ENCODE measurements at regions not wholly inside any gene's neighbourhood (a gene's known extent, or its start where the extent isn't known, plus 50 kb on each side); places are given as distances from the start of the nearest gene placed in this dataset.

GRCh38 chr9:117886616-117887015 is 182.4 kb downstream of the TLR4 start:
- no peak overlapping the region for H2AFZ ChIP-seq (ENCODE audit: low read depth, low read length)
- Mint-ChIP-seq H3K4me3 (ENCODE audit: unreplicated experiment) (no peak overlapping the region), H3K4me1 (ENCODE audit: low read depth, unreplicated experiment) (peaks cover 6% of the 10 kb centered on the region), H3K9me3 (ENCODE audit: unreplicated experiment) (no peaks in the 10 kb centered on the region), H3K27ac (ENCODE audit: unreplicated experiment) (no peak overlapping the region), H3K36me3 (ENCODE audit: low read depth, unreplicated experiment) (no peaks in the 10 kb centered on the region), H3K27me3 (ENCODE audit: low read depth, unreplicated experiment) (no peaks in the 10 kb centered on the region)
- no peaks in the 10 kb centered on the region for H3K4me1 ChIP-seq (ENCODE audit: insufficient read depth, low read length)
- no peak for TF ChIP-seq CTCF (IDR thresholded peaks at IDR 0.05; ENCODE audit: insufficient read depth, low read depth, low read length)
- no peak for TF ChIP-seq EZH2 (IDR thresholded peaks at IDR 0.05; ENCODE audit: insufficient read depth, low read length)
- H3K9ac ChIP-seq (ENCODE audit: low read length), result no peak overlapping the region
- H3K4me3 ChIP-seq (ENCODE audit: insufficient read depth, low read depth, low read length), result no peak overlapping the region
- no peaks in the 10 kb centered on the region for H4K20me1 ChIP-seq (ENCODE audit: insufficient read depth, low read length)
- no peak overlapping the region for H3K4me2 ChIP-seq (ENCODE audit: low read length)
- no peaks in the 10 kb centered on the region for H3K27me3 ChIP-seq (ENCODE audit: insufficient read depth, low read length)
- H3K9me3 ChIP-seq (ENCODE audit: insufficient read depth, low read depth, low read length), result no peaks in the 10 kb centered on the region
- H3K79me2 ChIP-seq (ENCODE audit: insufficient read depth, low read length), result no peaks in the 10 kb centered on the region
- H3K27ac ChIP-seq (ENCODE audit: low read depth, low read length), result no peak overlapping the region
- no peaks in the 10 kb centered on the region for H3K36me3 ChIP-seq (ENCODE audit: insufficient read depth, low read length)
- DNase-seq (ENCODE audit: low read depth), result no peak
- FAIRE-seq, result no peak

- no peaks in the 10 kb centered on the region for H3K27me3 Mint-ChIP-seq (ENCODE audit: low read depth, unreplicated experiment)
- H3K36me3 Mint-ChIP-seq (ENCODE audit: low read depth, unreplicated experiment), result no peaks in the 10 kb centered on the region
- H3K36me3 ChIP-seq (ENCODE audit: insufficient read depth, low read length), result no peaks in the 10 kb centered on the region
- H3K4me2 ChIP-seq (ENCODE audit: low read length), result no peak overlapping the region
- no peaks in the 10 kb centered on the region for H3K9me3 ChIP-seq (ENCODE audit: insufficient read depth, low read depth, low read length)
- H3K4me1 ChIP-seq (ENCODE audit: insufficient read depth, low read length), result no peaks in the 10 kb centered on the region
- peaks cover 6% of the 10 kb centered on the region for H3K4me1 Mint-ChIP-seq (ENCODE audit: low read depth, unreplicated experiment)
- no peaks in the 10 kb centered on the region for H3K27me3 ChIP-seq (ENCODE audit: insufficient read depth, low read length)
- H3K27ac Mint-ChIP-seq (ENCODE audit: unreplicated experiment), result no peak overlapping the region
- DNase-seq (ENCODE audit: low read depth) (no peak), FAIRE-seq (no peak)
- H3K79me2 ChIP-seq (ENCODE audit: insufficient read depth, low read length), result no peaks in the 10 kb centered on the region
- no peaks in the 10 kb centered on the region for H4K20me1 ChIP-seq (ENCODE audit: insufficient read depth, low read length)
- H3K9me3 Mint-ChIP-seq (ENCODE audit: unreplicated experiment), result no peaks in the 10 kb centered on the region
- no peak overlapping the region for H3K27ac ChIP-seq (ENCODE audit: low read depth, low read length)
- H3K4me3 Mint-ChIP-seq (ENCODE audit: unreplicated experiment), result no peak overlapping the region
- H2AFZ ChIP-seq (ENCODE audit: low read depth, low read length), result no peak overlapping the region
- TF ChIP-seq EZH2 (IDR thresholded peaks at IDR 0.05; ENCODE audit: insufficient read depth, low read length), result no peak
- no peak for TF ChIP-seq CTCF (IDR thresholded peaks at IDR 0.05; ENCODE audit: insufficient read depth, low read depth, low read length)
- H3K9ac ChIP-seq (ENCODE audit: low read length), result no peak overlapping the region
- no peak overlapping the region for H3K4me3 ChIP-seq (ENCODE audit: insufficient read depth, low read depth, low read length)
These were observed 183.2 kb downstream of the TLR4 start for GRCh38 chr9:117887383-117887782.

GRCh38 chr9:117887941-117888340 is 183.7 kb downstream of the TLR4 start:
- no peak for TF ChIP-seq EZH2 (IDR thresholded peaks at IDR 0.05; ENCODE audit: insufficient read depth, low read length)
- TF ChIP-seq CTCF (IDR thresholded peaks at IDR 0.05; ENCODE audit: insufficient read depth, low read depth, low read length), result no peak
- Histone ChIP-seq H3K9me3 (ENCODE audit: insufficient read depth, low read depth, low read length) (no peaks in the 10 kb centered on the region), H4K20me1 (ENCODE audit: insufficient read depth, low read length) (no peaks in the 10 kb centered on the region), H3K4me3 (ENCODE audit: insufficient read depth, low read depth, low read length) (no peak overlapping the region), H3K79me2 (ENCODE audit: insufficient read depth, low read length) (no peaks in the 10 kb centered on the region), H3K4me2 (ENCODE audit: low read length) (no peak overlapping the region), H3K27ac (ENCODE audit: low read depth, low read length) (no peak overlapping the region), H3K36me3 (ENCODE audit: insufficient read depth, low read length) (no peaks in the 10 kb centered on the region), H3K27me3 (ENCODE audit: insufficient read depth, low read length) (no peaks in the 10 kb centered on the region), H3K9ac (ENCODE audit: low read length) (no peak overlapping the region), H3K4me1 (ENCODE audit: insufficient read depth, low read length) (no peaks in the 10 kb centered on the region), H2AFZ (ENCODE audit: low read depth, low read length) (no peak overlapping the region)
- peaks cover 6% of the 10 kb centered on the region for H3K4me1 Mint-ChIP-seq (ENCODE audit: low read depth, unreplicated experiment)
- FAIRE-seq (no peak), DNase-seq (ENCODE audit: low read depth) (no peak)
- H3K27ac Mint-ChIP-seq (ENCODE audit: unreplicated experiment), result no peak overlapping the region
- no peaks in the 10 kb centered on the region for H3K9me3 Mint-ChIP-seq (ENCODE audit: unreplicated experiment)
- no peak overlapping the region for H3K4me3 Mint-ChIP-seq (ENCODE audit: unreplicated experiment)
- H3K36me3 Mint-ChIP-seq (ENCODE audit: low read depth, unreplicated experiment), result no peaks in the 10 kb centered on the region
- no peaks in the 10 kb centered on the region for H3K27me3 Mint-ChIP-seq (ENCODE audit: low read depth, unreplicated experiment)

Measured in astrocyte (in vitro differentiated cells and primary cell).